ENCODE measurements at regions not wholly inside any gene's neighbourhood (a gene's known extent, or its start where the extent isn't known, plus 50 kb on each side); places are given as distances from the start of the nearest gene placed in this dataset.

DNA sequence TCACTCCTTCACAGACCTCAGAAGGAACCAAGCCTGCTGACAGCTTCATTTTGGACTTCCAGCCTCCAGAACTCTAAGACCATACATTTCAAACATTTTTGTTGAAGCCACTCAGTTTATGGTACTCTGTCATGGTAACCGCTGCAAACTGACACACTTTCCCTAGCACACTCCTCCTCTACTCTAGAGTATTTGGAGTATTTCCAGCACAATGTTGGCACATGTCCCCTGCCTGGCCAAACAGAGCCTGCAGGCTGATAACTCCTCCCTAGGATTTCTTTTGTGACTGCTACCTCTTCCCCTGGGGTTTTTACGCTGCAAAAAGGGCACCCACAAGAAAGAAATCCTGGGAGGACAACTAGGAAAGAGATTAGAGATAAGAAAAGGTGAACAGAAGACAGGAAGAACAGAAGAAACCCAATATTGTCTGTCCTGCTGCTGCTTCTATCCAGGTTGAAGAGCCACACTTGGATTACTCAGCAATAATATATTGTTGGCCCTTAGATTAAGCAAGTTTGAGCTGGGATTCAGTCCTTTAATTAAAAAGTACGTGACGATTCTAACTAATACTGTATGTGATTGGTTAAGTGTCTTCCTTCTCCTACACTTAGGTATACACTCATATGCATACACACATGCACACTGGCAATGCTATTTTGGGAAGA is 844.1 kb downstream of the LTN1 start:
- Histone ChIP-seq H3K4me3 (ENCODE audit: low read depth in 1 of 2, low read length in 2 of 2) (no peak overlapping the region), H3K36me3 (ENCODE audit: control insufficient read depth in 1 of 2, insufficient read depth in 2 of 2, low read length in 2 of 2) (no peaks in the 10 kb centered on the region), H3K27me3 (ENCODE audit: low read depth, low read length) (no peaks in the 10 kb centered on the region), H3K9me3 (ENCODE audit: control insufficient read depth in 1 of 2, low read length in 2 of 2) (no peaks in the 10 kb centered on the region), H3K27ac (ENCODE audit: low read length) (no peak overlapping the region), H3K4me1 (ENCODE audit: control insufficient read depth in 1 of 2, insufficient read depth in 2 of 2, low read length in 2 of 2) (peaks cover 0 to 4% of the 10 kb centered on the region in 2 donors)

- no peak overlapping the region for H3K4me3 ChIP-seq (ENCODE audit: low read depth in 1 of 2, low read length in 2 of 2)
- H3K27me3 ChIP-seq (ENCODE audit: low read depth, low read length) = no peaks in the 10 kb centered on the region
- H3K4me1 ChIP-seq (ENCODE audit: control insufficient read depth in 1 of 2, insufficient read depth in 2 of 2, low read length in 2 of 2) = peaks cover 0 to 14% of the 10 kb centered on the region in 2 donors
- no peak overlapping the region for H3K27ac ChIP-seq (ENCODE audit: low read length)
- no peaks in the 10 kb centered on the region for H3K9me3 ChIP-seq (ENCODE audit: control insufficient read depth in 1 of 2, low read length in 2 of 2)
- no peaks in the 10 kb centered on the region for H3K36me3 ChIP-seq (ENCODE audit: control insufficient read depth in 1 of 2, insufficient read depth in 2 of 2, low read length in 2 of 2)
These were observed 848.0 kb downstream of the LTN1 start for GRCh38 chr21:28144653-28145052.

DNA sequence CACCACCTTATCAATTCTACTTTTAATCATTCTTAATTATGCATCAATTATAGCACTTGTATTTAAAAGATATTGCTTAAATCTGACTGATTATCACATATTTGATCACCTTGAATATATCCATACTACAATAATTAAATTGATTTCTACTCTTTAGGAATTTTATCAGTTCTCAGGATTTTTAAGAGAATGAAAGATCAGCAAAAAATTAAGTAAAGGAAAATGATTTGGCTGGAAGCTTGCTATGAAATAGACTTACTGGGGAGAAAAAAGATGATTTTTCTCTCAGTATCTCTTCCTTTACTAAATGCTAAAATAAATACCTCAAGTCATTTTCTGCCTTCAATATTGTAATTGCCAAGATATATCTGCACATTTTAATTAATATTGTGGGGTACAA is 848.6 kb downstream of the LTN1 start:
- Histone ChIP-seq H3K36me3 (ENCODE audit: control insufficient read depth in 1 of 2, insufficient read depth in 2 of 2, low read length in 2 of 2) (no peaks in the 10 kb centered on the region), H3K27me3 (ENCODE audit: low read depth, low read length) (no peaks in the 10 kb centered on the region), H3K9me3 (ENCODE audit: control insufficient read depth in 1 of 2, low read length in 2 of 2) (peaks cover 0 to 4% of the 10 kb centered on the region in 2 donors), H3K4me1 (ENCODE audit: control insufficient read depth in 1 of 2, insufficient read depth in 2 of 2, low read length in 2 of 2) (peaks cover 0 to 14% of the 10 kb centered on the region in 2 donors), H3K4me3 (ENCODE audit: low read depth in 1 of 2, low read length in 2 of 2) (no peak overlapping the region), H3K27ac (ENCODE audit: low read length) (no peak overlapping the region)

GRCh38 chr21:28142697-28143096 is 850.0 kb downstream of the LTN1 start:
- H3K36me3 ChIP-seq (ENCODE audit: control insufficient read depth in 1 of 2, insufficient read depth in 2 of 2, low read length in 2 of 2) = no peaks in the 10 kb centered on the region
- H3K4me3 ChIP-seq (ENCODE audit: low read depth in 1 of 2, low read length in 2 of 2) = no peak overlapping the region
- peaks cover 0 to 11% of the 10 kb centered on the region in 2 donors for H3K4me1 ChIP-seq (ENCODE audit: control insufficient read depth in 1 of 2, insufficient read depth in 2 of 2, low read length in 2 of 2)
- H3K9me3 ChIP-seq (ENCODE audit: control insufficient read depth in 1 of 2, low read length in 2 of 2) = peaks cover 0 to 10% of the 10 kb centered on the region in 2 donors
- no peaks in the 10 kb centered on the region for H3K27me3 ChIP-seq (ENCODE audit: low read depth, low read length)
- H3K27ac ChIP-seq (ENCODE audit: low read length) = peak overlapping the region; percentile 45

DNA sequence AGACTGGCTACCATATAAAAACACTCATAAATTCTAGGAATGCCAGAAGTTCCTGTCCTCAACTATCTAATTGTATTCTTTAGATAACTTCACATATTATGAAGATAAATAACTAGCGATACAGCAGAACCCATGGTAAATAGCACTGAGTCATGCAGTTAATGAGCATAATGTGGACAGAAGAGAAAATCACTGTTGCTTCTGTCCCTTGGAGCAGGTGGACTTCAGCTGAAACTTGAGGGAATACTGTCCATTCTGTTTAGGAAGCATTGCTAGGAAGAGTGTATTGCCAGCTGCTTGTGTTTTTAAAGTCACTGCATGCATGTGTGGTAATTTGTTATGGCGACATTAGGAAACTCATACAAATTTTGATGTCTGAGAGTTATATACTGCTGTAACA is 854.4 kb downstream of the LTN1 start:
- Histone ChIP-seq H3K27me3 (ENCODE audit: low read depth, low read length) (no peaks in the 10 kb centered on the region), H3K27ac (ENCODE audit: low read length) (no peak overlapping the region), H3K36me3 (ENCODE audit: control insufficient read depth in 1 of 2, insufficient read depth in 2 of 2, low read length in 2 of 2) (no peaks in the 10 kb centered on the region), H3K4me3 (ENCODE audit: low read depth in 1 of 2, low read length in 2 of 2) (no peak overlapping the region), H3K9me3 (ENCODE audit: control insufficient read depth in 1 of 2, low read length in 2 of 2) (peaks cover 0 to 10% of the 10 kb centered on the region in 2 donors), H3K4me1 (ENCODE audit: control insufficient read depth in 1 of 2, insufficient read depth in 2 of 2, low read length in 2 of 2) (peaks cover 0 to 11% of the 10 kb centered on the region in 2 donors)

DNA sequence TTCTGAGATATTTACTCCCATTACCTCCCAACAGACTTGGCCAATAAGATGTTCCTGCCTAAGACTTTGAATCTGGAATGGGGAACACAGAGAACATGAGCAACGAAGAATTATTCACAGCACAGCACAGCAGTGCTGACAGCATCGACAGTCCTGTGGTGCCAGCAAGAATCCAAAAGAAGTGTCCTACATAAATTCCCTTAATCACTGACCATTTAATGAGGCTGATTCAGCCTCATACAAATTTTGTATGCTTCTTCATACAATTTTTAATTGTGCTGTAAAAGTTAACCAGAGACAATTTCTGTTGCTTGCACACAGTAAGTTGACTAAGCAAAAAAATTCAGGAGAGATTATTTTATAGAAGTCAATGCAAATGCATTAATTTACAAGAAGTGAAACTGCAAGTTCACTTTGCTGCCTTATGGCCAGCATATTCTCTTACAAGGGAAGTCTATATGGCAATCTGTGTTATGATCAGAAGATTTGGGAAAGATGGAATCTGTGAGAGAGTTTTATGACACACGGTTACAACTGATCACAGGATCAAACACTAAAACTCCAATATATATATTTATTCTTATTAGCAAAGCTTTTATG is 855.9 kb downstream of the LTN1 start:
- Histone ChIP-seq H3K9me3 (ENCODE audit: control insufficient read depth in 1 of 2, low read length in 2 of 2) (peaks cover 0 to 15% of the 10 kb centered on the region in 2 donors), H3K4me1 (ENCODE audit: control insufficient read depth in 1 of 2, insufficient read depth in 2 of 2, low read length in 2 of 2) (no peaks in the 10 kb centered on the region), H3K27me3 (ENCODE audit: low read depth, low read length) (no peaks in the 10 kb centered on the region), H3K27ac (ENCODE audit: low read length) (no peak overlapping the region), H3K4me3 (ENCODE audit: low read depth in 1 of 2, low read length in 2 of 2) (no peak overlapping the region), H3K36me3 (ENCODE audit: control insufficient read depth in 1 of 2, insufficient read depth in 2 of 2, low read length in 2 of 2) (no peaks in the 10 kb centered on the region)

DNA sequence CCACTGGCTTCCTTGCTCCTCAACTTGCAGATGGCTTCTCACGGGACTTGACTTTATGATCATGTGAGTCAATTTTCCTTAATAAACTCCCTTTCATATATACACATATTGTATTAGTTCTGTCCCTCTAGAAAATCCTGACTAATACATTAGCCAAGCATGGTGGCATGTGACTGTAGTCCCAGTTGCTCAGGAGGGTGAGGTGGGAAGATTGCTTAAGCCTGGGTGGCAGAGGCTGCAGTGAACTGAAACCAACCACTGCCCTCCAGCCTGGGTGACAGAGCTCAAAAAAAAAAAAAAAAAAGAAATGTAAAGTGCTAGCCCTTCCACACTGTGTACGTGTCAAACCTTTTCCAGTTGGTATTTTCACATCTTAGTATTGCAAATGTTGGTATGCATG is 857.0 kb downstream of the LTN1 start:
- Histone ChIP-seq H3K9me3 (ENCODE audit: control insufficient read depth in 1 of 2, low read length in 2 of 2) (peaks cover 0 to 22% of the 10 kb centered on the region in 2 donors), H3K27me3 (ENCODE audit: low read depth, low read length) (no peaks in the 10 kb centered on the region), H3K36me3 (ENCODE audit: control insufficient read depth in 1 of 2, insufficient read depth in 2 of 2, low read length in 2 of 2) (no peaks in the 10 kb centered on the region), H3K4me3 (ENCODE audit: low read depth in 1 of 2, low read length in 2 of 2) (no peak overlapping the region), H3K27ac (ENCODE audit: low read length) (no peak overlapping the region), H3K4me1 (ENCODE audit: control insufficient read depth in 1 of 2, insufficient read depth in 2 of 2, low read length in 2 of 2) (no peaks in the 10 kb centered on the region)

DNA sequence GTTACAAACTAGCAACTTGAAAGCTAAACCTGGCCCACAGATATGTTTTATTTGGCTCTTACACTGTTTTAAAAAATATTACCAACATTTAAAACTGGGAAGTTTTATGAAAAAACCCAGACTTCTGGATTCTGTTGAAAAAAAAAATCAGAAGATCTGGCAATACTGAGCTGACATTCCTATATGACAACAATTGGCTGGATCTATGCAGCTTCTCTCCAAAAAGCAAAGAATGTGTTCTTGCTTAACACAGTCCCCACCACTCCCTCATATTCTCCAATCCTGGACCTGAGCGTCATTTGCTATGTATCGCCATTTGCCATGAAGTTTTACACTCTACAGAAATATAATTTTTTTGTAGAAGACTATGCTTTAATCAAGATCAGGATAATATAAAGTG is 859.6 kb downstream of the LTN1 start:
- Histone ChIP-seq H3K27ac (ENCODE audit: low read length) (no peak overlapping the region), H3K36me3 (ENCODE audit: control insufficient read depth in 1 of 2, insufficient read depth in 2 of 2, low read length in 2 of 2) (no peaks in the 10 kb centered on the region), H3K4me1 (ENCODE audit: control insufficient read depth in 1 of 2, insufficient read depth in 2 of 2, low read length in 2 of 2) (no peaks in the 10 kb centered on the region), H3K27me3 (ENCODE audit: low read depth, low read length) (no peaks in the 10 kb centered on the region), H3K4me3 (ENCODE audit: low read depth in 1 of 2, low read length in 2 of 2) (no peak overlapping the region), H3K9me3 (ENCODE audit: control insufficient read depth in 1 of 2, low read length in 2 of 2) (peaks cover 0 to 12% of the 10 kb centered on the region in 2 donors)

GRCh38 chr21:28132713-28133112 is 860.0 kb downstream of the LTN1 start:
- Histone ChIP-seq H3K4me3 (ENCODE audit: low read depth in 1 of 2, low read length in 2 of 2) (no peak overlapping the region), H3K4me1 (ENCODE audit: control insufficient read depth in 1 of 2, insufficient read depth in 2 of 2, low read length in 2 of 2) (no peaks in the 10 kb centered on the region), H3K9me3 (ENCODE audit: control insufficient read depth in 1 of 2, low read length in 2 of 2) (peaks cover 0 to 12% of the 10 kb centered on the region in 2 donors), H3K36me3 (ENCODE audit: control insufficient read depth in 1 of 2, insufficient read depth in 2 of 2, low read length in 2 of 2) (no peaks in the 10 kb centered on the region), H3K27me3 (ENCODE audit: low read depth, low read length) (no peaks in the 10 kb centered on the region), H3K27ac (ENCODE audit: low read length) (no peak overlapping the region)

- Histone ChIP-seq H3K9me3 (ENCODE audit: control insufficient read depth in 1 of 2, low read length in 2 of 2) (peaks cover 0 to 12% of the 10 kb centered on the region in 2 donors), H3K36me3 (ENCODE audit: control insufficient read depth in 1 of 2, insufficient read depth in 2 of 2, low read length in 2 of 2) (no peaks in the 10 kb centered on the region), H3K27me3 (ENCODE audit: low read depth, low read length) (no peaks in the 10 kb centered on the region), H3K27ac (ENCODE audit: low read length) (no peak overlapping the region), H3K4me3 (ENCODE audit: low read depth in 1 of 2, low read length in 2 of 2) (no peak overlapping the region), H3K4me1 (ENCODE audit: control insufficient read depth in 1 of 2, insufficient read depth in 2 of 2, low read length in 2 of 2) (no peaks in the 10 kb centered on the region)
These were observed 865.4 kb downstream of the LTN1 start for GRCh38 chr21:28127175-28127785.

GRCh38 chr21:28126521-28127174 is 866.0 kb downstream of the LTN1 start:
- H3K9me3 ChIP-seq (ENCODE audit: control insufficient read depth in 1 of 2, low read length in 2 of 2) = peaks cover 0 to 6% of the 10 kb centered on the region in 2 donors
- no peak overlapping the region for H3K27ac ChIP-seq (ENCODE audit: low read length)
- no peaks in the 10 kb centered on the region for H3K27me3 ChIP-seq (ENCODE audit: low read depth, low read length)
- H3K4me1 ChIP-seq (ENCODE audit: control insufficient read depth in 1 of 2, insufficient read depth in 2 of 2, low read length in 2 of 2) = no peaks in the 10 kb centered on the region
- no peaks in the 10 kb centered on the region for H3K36me3 ChIP-seq (ENCODE audit: control insufficient read depth in 1 of 2, insufficient read depth in 2 of 2, low read length in 2 of 2)
- H3K4me3 ChIP-seq (ENCODE audit: low read depth in 1 of 2, low read length in 2 of 2) = no peak overlapping the region

Data from muscle layer of duodenum (tissue), 2 donors.